Liver (tissue), 7 donors: ENCODE measurements at regions not wholly inside any gene's neighbourhood (a gene's known extent, or its start where the extent isn't known, plus 50 kb on each side); places are given as distances from the start of the nearest gene placed in this dataset.

Source experiments
- DNase-seq: peaks from one replicate; pipeline ENCODE4 v3.0.0-alpha.2; 2017; ENCODE audit warnings: low spot score
- H3K27ac ChIP-seq, 2 donors: one replicate each; pipeline ENCODE4 v1.7.0; 2013; ENCODE audit warnings: inconsistent platforms in 2 of 2, low read length in 2 of 2, control low read depth in 1 of 2, low read depth in 1 of 2, mild to moderate bottlenecking in 1 of 2
- H3K27me3 ChIP-seq, 4 donors: one replicate each; pipeline versions ENCODE4 v1.6.1 to v1.7.0; 2013; ENCODE audit warnings: low read length in 3 of 4, inconsistent platforms in 1 of 4, mild to moderate bottlenecking in 1 of 4, moderate library complexity in 1 of 4; ENCODE audit not compliant: control insufficient read depth in 4 of 4, insufficient read depth in 4 of 4
- H3K36me3 ChIP-seq, 4 donors: one replicate each; pipeline versions ENCODE4 v1.6.1 to v1.7.0; 2013; ENCODE audit warnings: low read length in 3 of 4, mild to moderate bottlenecking in 3 of 4, low read depth in 1 of 4, moderate library complexity in 1 of 4; ENCODE audit not compliant: control insufficient read depth in 4 of 4, insufficient read depth in 3 of 4
- H3K4me1 ChIP-seq, 4 donors: one replicate each; pipeline versions ENCODE4 v1.6.1 to v1.7.0; 2013; ENCODE audit warnings: low read length in 3 of 4, mild to moderate bottlenecking in 3 of 4, moderate library complexity in 1 of 4; ENCODE audit not compliant: control insufficient read depth in 4 of 4, insufficient read depth in 4 of 4
- H3K4me3 ChIP-seq, 3 donors: one replicate each; pipeline versions ENCODE4 v1.6.1 to v1.7.0; 2013; ENCODE audit warnings: low read length in 3 of 3, control low read depth in 1 of 3, low read depth in 1 of 3, mild to moderate bottlenecking in 1 of 3
- H3K9ac ChIP-seq, 2 donors: one replicate each; pipeline ENCODE4 v1.7.0; 2013; ENCODE audit warnings: low read length in 2 of 2, mild to moderate bottlenecking in 2 of 2, moderate library complexity in 2 of 2, control low read depth in 1 of 2, low read depth in 1 of 2
- H3K9me3 ChIP-seq, 4 donors: one replicate each; pipeline versions ENCODE4 v1.6.1 to v1.7.0; 2013; ENCODE audit warnings: low read length in 3 of 4; ENCODE audit not compliant: control insufficient read depth in 4 of 4
- FOXA1 ChIP-seq: IDR thresholded peaks from 2 replicates; pipeline ENCODE4 v1.6.1; 2016; ENCODE audit warnings: antibody characterized with exemption
- GABPA ChIP-seq, 2 donors: IDR thresholded peaks in 1 of 2; conservative IDR thresholded peaks in 1 of 2; 2 replicates each; pipeline ENCODE4 v1.6.1; 2016; ENCODE audit warnings: antibody characterized with exemption in 2 of 2, mild to moderate bottlenecking in 1 of 2, moderate library complexity in 1 of 2
- HNF4A ChIP-seq, 2 donors: conservative IDR thresholded peaks; 2 replicates each; pipeline ENCODE4 v1.6.1; 2016; ENCODE audit warnings: antibody characterized with exemption in 2 of 2, mild to moderate bottlenecking in 2 of 2
- HNF4G ChIP-seq: IDR thresholded peaks from 2 replicates; pipeline ENCODE4 v1.6.1; 2016; ENCODE audit warnings: antibody characterized with exemption
- JUND ChIP-seq, 2 donors: IDR thresholded peaks; 2 replicates each; pipeline ENCODE4 v1.6.1; 2016; ENCODE audit warnings: antibody characterized with exemption in 2 of 2
- RAD21 ChIP-seq, 2 donors: IDR thresholded peaks; 2 replicates each; pipeline ENCODE4 v1.6.1; 2016; ENCODE audit warnings: antibody characterized with exemption in 2 of 2, mild to moderate bottlenecking in 2 of 2
- RXRA ChIP-seq, 2 donors: IDR thresholded peaks; 2 replicates each; pipeline ENCODE4 v1.6.1; 2017 to 2018; ENCODE audit warnings: antibody characterized with exemption in 2 of 2, mild to moderate bottlenecking in 1 of 2
- SP1 ChIP-seq: IDR thresholded peaks from 2 replicates; pipeline ENCODE4 v1.6.1; 2018; ENCODE audit warnings: antibody characterized with exemption, mild to moderate bottlenecking
- TAF1 ChIP-seq: conservative IDR thresholded peaks from 2 replicates; pipeline ENCODE4 v1.6.1; 2016; ENCODE audit warnings: antibody characterized with exemption, mild to moderate bottlenecking
- YY1 ChIP-seq: IDR thresholded peaks from 2 replicates; pipeline ENCODE4 v1.6.1; 2016; ENCODE audit warnings: antibody characterized with exemption, mild to moderate bottlenecking
- WGBS: extraction: QIAGEN DNeasy Blood & Tissue Kit; methylation state at CpG from one replicate; pipeline ENCODE4 v1.1.7; 2013; 5-methylcytosine and 5-hydroxymethylcytosine counted together
- TF ChIP-seq, protein P1 (sequence below): IDR thresholded peaks from 2 replicates; pipeline ENCODE4 v1.6.1; 2016; ENCODE audit warnings: antibody characterized with exemption
- TF ChIP-seq, protein P2 (sequence below): IDR thresholded peaks from 2 replicates; pipeline ENCODE4 v1.6.1; 2016; ENCODE audit warnings: antibody characterized with exemption
- donor health status: healthy.
- donor health status: healthy.
- donor health status: healthy.
- donor health status: healthy.

DNA sequence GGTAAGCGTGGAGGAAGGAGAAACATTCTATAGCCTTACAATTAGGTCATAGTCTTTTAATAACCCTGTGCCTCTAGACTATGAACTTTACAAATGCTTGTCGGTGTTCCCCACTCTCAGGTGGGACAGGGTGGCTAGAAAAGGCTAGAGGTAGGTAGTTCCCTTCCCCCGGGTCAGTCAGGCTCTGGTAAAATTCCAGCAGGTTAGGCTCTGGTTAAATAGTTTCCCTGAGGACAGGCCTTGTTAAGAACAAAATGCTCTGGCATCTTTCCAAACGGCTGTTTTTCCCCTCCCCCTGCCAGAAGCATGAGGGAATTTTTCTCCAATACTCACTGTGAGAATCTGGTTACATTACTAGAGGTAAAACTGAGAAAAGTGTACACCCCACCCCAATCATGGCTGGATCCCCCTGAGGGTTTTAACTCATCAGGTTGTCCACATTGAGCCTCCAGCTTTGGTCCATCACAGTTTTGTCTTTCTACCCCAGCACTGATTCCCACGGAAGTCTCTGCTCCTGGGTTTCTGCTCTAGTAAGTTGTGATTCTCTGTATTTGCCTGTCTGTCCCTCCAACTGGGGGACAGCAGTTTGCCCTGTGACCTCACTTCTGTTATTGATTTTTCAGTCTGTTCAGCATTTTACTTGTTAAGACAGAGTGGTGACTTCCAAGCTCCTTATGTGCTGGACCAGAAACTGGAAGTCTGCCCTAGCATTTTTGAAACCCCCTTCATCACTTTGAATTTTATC, 84.7 kb upstream of the ADGRF1 start:
- Histone ChIP-seq H3K9me3 (no peaks in the 10 kb centered on the region), H3K4me1 (peaks cover 0 to 6% (median 2%) of the 10 kb centered on the region in 4 donors), H3K9ac (no peak overlapping the region), H3K27ac (no peak overlapping the region), H3K36me3 (no peaks in the 10 kb centered on the region), H3K27me3 (no peaks in the 10 kb centered on the region), H3K4me3 (no peak overlapping the region)
- WGBS = 43% methylated on average over 5 of the region's 5 CpGs
- DNase-seq = no peak
- TF ChIP-seq SP1 (peak; percentile 16), YY1 (no peak), RXRA (IDR thresholded peaks at IDR 0.05) (peak in 1 of 2 donors; percentile 7)

DNA sequence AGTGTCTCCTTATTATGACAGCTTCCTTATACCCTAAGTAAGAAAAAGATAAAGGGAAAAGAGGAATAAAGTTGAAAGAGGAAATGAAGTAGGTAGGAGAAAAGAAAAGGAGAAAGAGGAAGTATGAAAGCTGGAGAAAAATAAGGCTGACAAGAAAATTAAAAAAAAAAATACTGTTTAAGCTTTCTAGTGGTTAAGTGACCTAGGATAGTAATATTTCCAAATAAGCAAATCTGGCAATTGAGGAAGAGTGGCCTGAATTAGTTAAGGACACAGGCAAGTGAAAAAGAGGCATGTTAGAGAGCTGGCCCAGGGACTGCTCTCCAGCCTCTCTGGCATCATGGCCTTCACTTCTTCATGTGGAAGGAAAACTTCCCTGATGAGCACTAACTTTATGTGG, 76.5 kb upstream of the ADGRF1 start:
- Histone ChIP-seq H3K36me3 (no peaks in the 10 kb centered on the region), H3K4me1 (no peaks in the 10 kb centered on the region), H3K9me3 (no peaks in the 10 kb centered on the region), H3K9ac (no peak overlapping the region), H3K27ac (no peak overlapping the region), H3K4me3 (no peak overlapping the region), H3K27me3 (no peaks in the 10 kb centered on the region)
- no peak for DNase-seq
- TF ChIP-seq, protein P1, sequence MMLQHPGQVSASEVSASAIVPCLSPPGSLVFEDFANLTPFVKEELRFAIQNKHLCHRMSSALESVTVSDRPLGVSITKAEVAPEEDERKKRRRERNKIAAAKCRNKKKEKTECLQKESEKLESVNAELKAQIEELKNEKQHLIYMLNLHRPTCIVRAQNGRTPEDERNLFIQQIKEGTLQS = no peak
- TF ChIP-seq JUND (IDR thresholded peaks at IDR 0.05) = no peak
- TF ChIP-seq FOXA1 = no peak
- no peak for TF ChIP-seq RAD21 (IDR thresholded peaks at IDR 0.05)
- TF ChIP-seq GABPA (IDR thresholded peaks at IDR 0.05 in 1 of 2, conservative IDR thresholded peaks at IDR 0.05 in 1 of 2) = no peak
- no peak for TF ChIP-seq HNF4G
- no peak for TF ChIP-seq TAF1

DNA sequence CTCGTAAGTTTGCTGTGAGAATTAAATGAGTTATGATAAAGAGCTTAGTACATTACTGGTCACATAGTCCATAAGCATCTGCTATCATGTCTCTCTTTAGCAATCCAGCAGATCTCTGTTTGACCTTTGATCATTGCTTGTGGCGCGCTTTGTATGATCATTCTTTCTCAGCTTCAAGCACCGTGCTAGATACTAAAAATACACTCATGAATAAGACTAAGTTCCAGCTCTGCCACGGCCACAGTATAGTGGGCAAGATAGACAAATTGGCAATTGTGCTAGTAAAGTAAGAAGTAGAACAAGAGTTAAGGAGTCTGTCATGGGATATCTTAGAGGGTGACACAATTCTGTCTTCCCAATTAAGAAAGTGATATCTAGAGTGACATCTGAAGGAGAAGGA, 75.2 kb upstream of the ADGRF1 start:
- no peak for TF ChIP-seq YY1
- TF ChIP-seq RXRA (IDR thresholded peaks at IDR 0.05) = no peak
- TF ChIP-seq, protein P2, sequence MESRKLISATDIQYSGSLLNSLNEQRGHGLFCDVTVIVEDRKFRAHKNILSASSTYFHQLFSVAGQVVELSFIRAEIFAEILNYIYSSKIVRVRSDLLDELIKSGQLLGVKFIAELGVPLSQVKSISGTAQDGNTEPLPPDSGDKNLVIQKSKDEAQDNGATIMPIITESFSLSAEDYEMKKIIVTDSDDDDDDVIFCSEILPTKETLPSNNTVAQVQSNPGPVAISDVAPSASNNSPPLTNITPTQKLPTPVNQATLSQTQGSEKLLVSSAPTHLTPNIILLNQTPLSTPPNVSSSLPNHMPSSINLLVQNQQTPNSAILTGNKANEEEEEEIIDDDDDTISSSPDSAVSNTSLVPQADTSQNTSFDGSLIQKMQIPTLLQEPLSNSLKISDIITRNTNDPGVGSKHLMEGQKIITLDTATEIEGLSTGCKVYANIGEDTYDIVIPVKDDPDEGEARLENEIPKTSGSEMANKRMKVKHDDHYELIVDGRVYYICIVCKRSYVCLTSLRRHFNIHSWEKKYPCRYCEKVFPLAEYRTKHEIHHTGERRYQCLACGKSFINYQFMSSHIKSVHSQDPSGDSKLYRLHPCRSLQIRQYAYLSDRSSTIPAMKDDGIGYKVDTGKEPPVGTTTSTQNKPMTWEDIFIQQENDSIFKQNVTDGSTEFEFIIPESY = no peak
- peak; percentile 25 for TF ChIP-seq SP1
- TF ChIP-seq FOXA1 = no peak
- TF ChIP-seq HNF4A (conservative IDR thresholded peaks at IDR 0.05) = peak in 1 of 2 donors; percentile 68
- no peak for TF ChIP-seq TAF1
- TF ChIP-seq, protein P1 = no peak
- Histone ChIP-seq H3K27ac (no peak overlapping the region), H3K9me3 (no peaks in the 10 kb centered on the region), H3K36me3 (no peaks in the 10 kb centered on the region), H3K4me1 (no peaks in the 10 kb centered on the region), H3K27me3 (no peaks in the 10 kb centered on the region), H3K9ac (no peak overlapping the region), H3K4me3 (no peak overlapping the region)
- no peak for DNase-seq
- 57% methylated on average over 5 of the region's 5 CpGs for WGBS
